ENCODE measurements at regions not wholly inside any gene's neighbourhood (a gene's known extent, or its start where the extent isn't known, plus 50 kb on each side); places are given as distances from the start of the nearest gene placed in this dataset.

DNA sequence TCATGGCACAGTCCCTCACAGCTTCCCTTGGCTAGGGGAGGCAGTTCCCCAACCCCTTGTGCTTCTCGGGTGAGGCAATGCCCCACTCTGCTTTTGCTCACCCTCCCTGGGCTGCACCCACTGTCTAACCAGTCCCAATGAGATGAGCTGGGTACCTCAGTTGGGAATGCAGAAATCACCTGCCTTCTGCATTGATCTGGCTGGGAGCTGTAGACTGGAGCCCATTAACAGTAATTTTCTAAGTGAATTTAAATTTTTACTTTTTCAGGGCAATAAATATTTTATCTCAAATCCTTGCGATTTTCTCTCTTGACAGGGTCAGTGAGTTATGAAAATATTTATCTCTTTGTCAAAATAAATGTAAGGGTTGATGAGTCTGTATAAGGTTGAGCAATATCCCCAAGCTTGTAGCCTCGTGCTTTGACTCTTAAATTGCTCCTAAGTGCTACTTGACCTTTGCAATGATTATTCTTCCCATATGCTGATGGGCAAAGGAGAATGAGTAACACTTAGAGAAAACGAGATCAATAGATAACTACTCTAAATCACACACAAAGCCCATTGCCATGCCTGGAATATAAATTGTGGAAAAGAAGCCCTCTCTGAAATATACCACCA is 82.1 kb upstream of the MOCS2 start:
- H3K36me3 ChIP-seq (ENCODE audit: control insufficient read depth in 4 of 4, insufficient read depth in 3 of 4, low read depth in 1 of 4, low read length in 3 of 4), result no peaks in the 10 kb centered on the region
- WGBS, result 79% methylated on average over 4 of the region's 4 CpGs

DNA sequence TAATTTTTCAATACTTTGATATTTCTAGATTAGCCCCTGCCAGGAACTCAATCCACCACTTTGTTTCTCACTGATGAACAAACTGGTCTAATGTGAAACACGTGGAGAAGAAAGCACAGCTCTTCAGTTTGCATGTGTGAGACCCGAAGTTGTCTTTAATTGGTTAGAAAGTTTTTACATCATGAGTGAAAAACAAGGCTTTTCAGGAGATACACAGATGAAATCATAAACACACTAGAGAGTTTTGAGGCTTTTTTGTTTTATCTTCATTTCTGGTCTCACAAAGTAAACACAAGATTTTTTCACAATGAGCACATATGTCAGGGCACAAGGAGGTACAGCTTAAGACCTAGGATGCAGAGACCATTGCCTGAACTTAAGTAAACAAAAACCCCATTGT is 84.5 kb upstream of the MOCS2 start:
- H3K4me3 ChIP-seq (ENCODE audit: low read depth in 1 of 3, low read length in 3 of 3), result no peak overlapping the region
- DNase-seq (ENCODE audit: low spot score), result no peak
- no peaks in the 10 kb centered on the region for H3K27me3 ChIP-seq (ENCODE audit: control insufficient read depth in 4 of 4, insufficient read depth in 4 of 4, low read length in 3 of 4)
- 70% methylated on average over 2 of the region's 2 CpGs for WGBS
- H3K27ac ChIP-seq (ENCODE audit: low read depth in 1 of 2, low read length in 2 of 2), result no peak overlapping the region
- H3K9me3 ChIP-seq (ENCODE audit: control insufficient read depth in 4 of 4, low read length in 3 of 4), result no peaks in the 10 kb centered on the region
- H3K4me1 ChIP-seq (ENCODE audit: control insufficient read depth in 4 of 4, insufficient read depth in 4 of 4, low read length in 3 of 4), result no peaks in the 10 kb centered on the region
- no peak for TF ChIP-seq SP1 (IDR thresholded peaks at IDR 0.05)
- TF ChIP-seq, protein P1, sequence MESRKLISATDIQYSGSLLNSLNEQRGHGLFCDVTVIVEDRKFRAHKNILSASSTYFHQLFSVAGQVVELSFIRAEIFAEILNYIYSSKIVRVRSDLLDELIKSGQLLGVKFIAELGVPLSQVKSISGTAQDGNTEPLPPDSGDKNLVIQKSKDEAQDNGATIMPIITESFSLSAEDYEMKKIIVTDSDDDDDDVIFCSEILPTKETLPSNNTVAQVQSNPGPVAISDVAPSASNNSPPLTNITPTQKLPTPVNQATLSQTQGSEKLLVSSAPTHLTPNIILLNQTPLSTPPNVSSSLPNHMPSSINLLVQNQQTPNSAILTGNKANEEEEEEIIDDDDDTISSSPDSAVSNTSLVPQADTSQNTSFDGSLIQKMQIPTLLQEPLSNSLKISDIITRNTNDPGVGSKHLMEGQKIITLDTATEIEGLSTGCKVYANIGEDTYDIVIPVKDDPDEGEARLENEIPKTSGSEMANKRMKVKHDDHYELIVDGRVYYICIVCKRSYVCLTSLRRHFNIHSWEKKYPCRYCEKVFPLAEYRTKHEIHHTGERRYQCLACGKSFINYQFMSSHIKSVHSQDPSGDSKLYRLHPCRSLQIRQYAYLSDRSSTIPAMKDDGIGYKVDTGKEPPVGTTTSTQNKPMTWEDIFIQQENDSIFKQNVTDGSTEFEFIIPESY (IDR thresholded peaks at IDR 0.05), result no peak
- no peak for TF ChIP-seq EGR1 (IDR thresholded peaks at IDR 0.05; ENCODE audit: low read depth in 2 of 2)
- no peak for TF ChIP-seq NR2F2 (IDR thresholded peaks at IDR 0.05)
- TF ChIP-seq JUND (IDR thresholded peaks at IDR 0.05), result no peak
- no peak for TF ChIP-seq TAF1 (conservative IDR thresholded peaks at IDR 0.05)
- TF ChIP-seq YY1 (IDR thresholded peaks at IDR 0.05), result no peak
- TF ChIP-seq, protein P2, sequence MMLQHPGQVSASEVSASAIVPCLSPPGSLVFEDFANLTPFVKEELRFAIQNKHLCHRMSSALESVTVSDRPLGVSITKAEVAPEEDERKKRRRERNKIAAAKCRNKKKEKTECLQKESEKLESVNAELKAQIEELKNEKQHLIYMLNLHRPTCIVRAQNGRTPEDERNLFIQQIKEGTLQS (IDR thresholded peaks at IDR 0.05), result no peak
- TF ChIP-seq, protein P3, sequence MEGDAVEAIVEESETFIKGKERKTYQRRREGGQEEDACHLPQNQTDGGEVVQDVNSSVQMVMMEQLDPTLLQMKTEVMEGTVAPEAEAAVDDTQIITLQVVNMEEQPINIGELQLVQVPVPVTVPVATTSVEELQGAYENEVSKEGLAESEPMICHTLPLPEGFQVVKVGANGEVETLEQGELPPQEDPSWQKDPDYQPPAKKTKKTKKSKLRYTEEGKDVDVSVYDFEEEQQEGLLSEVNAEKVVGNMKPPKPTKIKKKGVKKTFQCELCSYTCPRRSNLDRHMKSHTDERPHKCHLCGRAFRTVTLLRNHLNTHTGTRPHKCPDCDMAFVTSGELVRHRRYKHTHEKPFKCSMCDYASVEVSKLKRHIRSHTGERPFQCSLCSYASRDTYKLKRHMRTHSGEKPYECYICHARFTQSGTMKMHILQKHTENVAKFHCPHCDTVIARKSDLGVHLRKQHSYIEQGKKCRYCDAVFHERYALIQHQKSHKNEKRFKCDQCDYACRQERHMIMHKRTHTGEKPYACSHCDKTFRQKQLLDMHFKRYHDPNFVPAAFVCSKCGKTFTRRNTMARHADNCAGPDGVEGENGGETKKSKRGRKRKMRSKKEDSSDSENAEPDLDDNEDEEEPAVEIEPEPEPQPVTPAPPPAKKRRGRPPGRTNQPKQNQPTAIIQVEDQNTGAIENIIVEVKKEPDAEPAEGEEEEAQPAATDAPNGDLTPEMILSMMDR (IDR thresholded peaks at IDR 0.05; ENCODE audit: low read depth, low read length, missing input control), result no peak
- H3K36me3 ChIP-seq (ENCODE audit: control insufficient read depth in 4 of 4, insufficient read depth in 3 of 4, low read depth in 1 of 4, low read length in 3 of 4), result no peaks in the 10 kb centered on the region
- no peak overlapping the region for H3K9ac ChIP-seq (ENCODE audit: low read depth in 1 of 2, low read length in 2 of 2)

More for the DNA sequence above, 82.1 kb upstream of the MOCS2 start:
- no peaks in the 10 kb centered on the region for H3K27me3 ChIP-seq (ENCODE audit: control insufficient read depth in 4 of 4, insufficient read depth in 4 of 4, low read length in 3 of 4)
- H3K27ac ChIP-seq (ENCODE audit: low read depth in 1 of 2, low read length in 2 of 2), result no peak overlapping the region
- H3K4me1 ChIP-seq (ENCODE audit: control insufficient read depth in 4 of 4, insufficient read depth in 4 of 4, low read length in 3 of 4), result no peaks in the 10 kb centered on the region
- TF ChIP-seq YY1 (IDR thresholded peaks at IDR 0.05), result no peak
- TF ChIP-seq NR2F2 (IDR thresholded peaks at IDR 0.05), result no peak
- TF ChIP-seq, protein P1 (IDR thresholded peaks at IDR 0.05), result no peak
- TF ChIP-seq EGR1 (IDR thresholded peaks at IDR 0.05; ENCODE audit: low read depth in 2 of 2), result no peak
- no peak for TF ChIP-seq JUND (IDR thresholded peaks at IDR 0.05)
- no peak for TF ChIP-seq HNF4A (conservative IDR thresholded peaks at IDR 0.05)
- TF ChIP-seq, protein P4, sequence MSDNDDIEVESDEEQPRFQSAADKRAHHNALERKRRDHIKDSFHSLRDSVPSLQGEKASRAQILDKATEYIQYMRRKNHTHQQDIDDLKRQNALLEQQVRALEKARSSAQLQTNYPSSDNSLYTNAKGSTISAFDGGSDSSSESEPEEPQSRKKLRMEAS (IDR thresholded peaks at IDR 0.05), result no peak
- TF ChIP-seq, protein P3 (IDR thresholded peaks at IDR 0.05; ENCODE audit: low read depth, low read length, missing input control), result no peak
- TF ChIP-seq GABPA (IDR thresholded peaks at IDR 0.05 in 1 of 2, conservative IDR thresholded peaks at IDR 0.05 in 1 of 2), result no peak
- TF ChIP-seq FOXA2 (IDR thresholded peaks at IDR 0.05), result no peak
- TF ChIP-seq HNF4G (IDR thresholded peaks at IDR 0.05), result no peak
- no peak for TF ChIP-seq RAD21 (IDR thresholded peaks at IDR 0.05)
- TF ChIP-seq, protein P5, sequence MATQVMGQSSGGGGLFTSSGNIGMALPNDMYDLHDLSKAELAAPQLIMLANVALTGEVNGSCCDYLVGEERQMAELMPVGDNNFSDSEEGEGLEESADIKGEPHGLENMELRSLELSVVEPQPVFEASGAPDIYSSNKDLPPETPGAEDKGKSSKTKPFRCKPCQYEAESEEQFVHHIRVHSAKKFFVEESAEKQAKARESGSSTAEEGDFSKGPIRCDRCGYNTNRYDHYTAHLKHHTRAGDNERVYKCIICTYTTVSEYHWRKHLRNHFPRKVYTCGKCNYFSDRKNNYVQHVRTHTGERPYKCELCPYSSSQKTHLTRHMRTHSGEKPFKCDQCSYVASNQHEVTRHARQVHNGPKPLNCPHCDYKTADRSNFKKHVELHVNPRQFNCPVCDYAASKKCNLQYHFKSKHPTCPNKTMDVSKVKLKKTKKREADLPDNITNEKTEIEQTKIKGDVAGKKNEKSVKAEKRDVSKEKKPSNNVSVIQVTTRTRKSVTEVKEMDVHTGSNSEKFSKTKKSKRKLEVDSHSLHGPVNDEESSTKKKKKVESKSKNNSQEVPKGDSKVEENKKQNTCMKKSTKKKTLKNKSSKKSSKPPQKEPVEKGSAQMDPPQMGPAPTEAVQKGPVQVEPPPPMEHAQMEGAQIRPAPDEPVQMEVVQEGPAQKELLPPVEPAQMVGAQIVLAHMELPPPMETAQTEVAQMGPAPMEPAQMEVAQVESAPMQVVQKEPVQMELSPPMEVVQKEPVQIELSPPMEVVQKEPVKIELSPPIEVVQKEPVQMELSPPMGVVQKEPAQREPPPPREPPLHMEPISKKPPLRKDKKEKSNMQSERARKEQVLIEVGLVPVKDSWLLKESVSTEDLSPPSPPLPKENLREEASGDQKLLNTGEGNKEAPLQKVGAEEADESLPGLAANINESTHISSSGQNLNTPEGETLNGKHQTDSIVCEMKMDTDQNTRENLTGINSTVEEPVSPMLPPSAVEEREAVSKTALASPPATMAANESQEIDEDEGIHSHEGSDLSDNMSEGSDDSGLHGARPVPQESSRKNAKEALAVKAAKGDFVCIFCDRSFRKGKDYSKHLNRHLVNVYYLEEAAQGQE (IDR thresholded peaks at IDR 0.05), result no peak
- TF ChIP-seq RXRA (IDR thresholded peaks at IDR 0.05), result no peak
- H3K9ac ChIP-seq (ENCODE audit: low read depth in 1 of 2, low read length in 2 of 2), result no peak overlapping the region
- H3K9me3 ChIP-seq (ENCODE audit: control insufficient read depth in 4 of 4, low read length in 3 of 4), result no peaks in the 10 kb centered on the region
- no peak overlapping the region for H3K4me3 ChIP-seq (ENCODE audit: low read depth in 1 of 3, low read length in 3 of 3)
- DNase-seq (ENCODE audit: low spot score), result no peak

All from liver (tissue), 8 donors.